H9 (cell line): ENCODE measurements at regions not wholly inside any gene's neighbourhood (a gene's known extent, or its start where the extent isn't known, plus 50 kb on each side); places are given as distances from the start of the nearest gene placed in this dataset.

Source experiments
- DNase-seq: peaks from one replicate; pipeline ENCODE4 v3.0.0-alpha.2; 2017
- H2AFZ ChIP-seq: one replicate; pipeline ENCODE4 v1.6.1; 2013; ENCODE audit warnings: mild to moderate bottlenecking, low read length, control low read depth, moderate library complexity
- H2AK5ac ChIP-seq: 2 replicates; pipeline ENCODE4 v1.6.1; 2013; ENCODE audit warnings: low read length, control low read depth, mixed read lengths; ENCODE audit not compliant: insufficient read length
- H2BK120ac ChIP-seq: one replicate; pipeline ENCODE4 v1.6.1; 2013; ENCODE audit warnings: low read depth, mild to moderate bottlenecking, low read length, control low read depth, inconsistent platforms; ENCODE audit not compliant: poor library complexity, severe bottlenecking
- H2BK12ac ChIP-seq: 2 replicates; pipeline ENCODE4 v1.6.1; 2013; ENCODE audit warnings: low read length, control low read depth, mixed read lengths, low read depth; ENCODE audit not compliant: insufficient read length
- H2BK15ac ChIP-seq: 2 replicates; pipeline ENCODE4 v1.6.1; 2013; ENCODE audit warnings: low read depth, low read length, control low read depth
- H2BK20ac ChIP-seq: one replicate; pipeline ENCODE4 v1.6.1; 2013; ENCODE audit warnings: low read depth, mild to moderate bottlenecking, low read length, control low read depth, inconsistent platforms; ENCODE audit not compliant: poor library complexity, severe bottlenecking
- H2BK5ac ChIP-seq: 2 replicates; pipeline ENCODE4 v1.6.1; 2013; ENCODE audit warnings: low read length, control low read depth, mixed read lengths; ENCODE audit not compliant: insufficient read length
- H3K14ac ChIP-seq: 2 replicates; pipeline ENCODE4 v1.6.1; 2013; ENCODE audit warnings: low read length, control low read depth; ENCODE audit not compliant: insufficient read depth
- H3K18ac ChIP-seq: 2 replicates; pipeline ENCODE4 v1.6.1; 2013; ENCODE audit warnings: low read depth, mild to moderate bottlenecking, mixed read lengths, low read length, control low read depth; ENCODE audit not compliant: insufficient read length
- H3K23ac ChIP-seq: 2 replicates; pipeline ENCODE4 v1.6.1; 2013; ENCODE audit warnings: low read length, control low read depth, mixed read lengths, low read depth; ENCODE audit not compliant: insufficient read length
- H3K23me2 ChIP-seq: 2 replicates; pipeline ENCODE4 v1.6.1; 2013; ENCODE audit warnings: low read depth, mild to moderate bottlenecking, mixed read lengths, low read length, control low read depth; ENCODE audit not compliant: insufficient read length, poor library complexity, severe bottlenecking
- H3K27ac ChIP-seq: 2 replicates; pipeline ENCODE4 v1.5.1; 2013; ENCODE audit warnings: low read length, control low read depth, mixed read lengths, low read depth; ENCODE audit not compliant: insufficient read length
- H3K27me3 ChIP-seq: 2 replicates; pipeline ENCODE4 v1.6.1; 2013; ENCODE audit warnings: low read length, control low read depth, inconsistent platforms; ENCODE audit not compliant: insufficient read depth
- H3K4ac ChIP-seq: 2 replicates; pipeline ENCODE4 v1.6.1; 2013; ENCODE audit warnings: low read depth, mild to moderate bottlenecking, control low read depth, inconsistent platforms, low read length, moderate library complexity
- H3K4me1 ChIP-seq: 2 replicates; pipeline ENCODE4 v1.6.1; 2013; ENCODE audit warnings: low read length, control low read depth, inconsistent platforms; ENCODE audit not compliant: insufficient read depth
- H3K4me2 ChIP-seq: 2 replicates; pipeline ENCODE4 v1.6.1; 2013; ENCODE audit warnings: low read length, control low read depth, mixed read lengths; ENCODE audit not compliant: insufficient read length, insufficient read depth
- H3K56ac ChIP-seq: 2 replicates; pipeline ENCODE4 v1.6.1; 2013; ENCODE audit warnings: low read depth, mild to moderate bottlenecking, mixed read lengths, low read length, control low read depth; ENCODE audit not compliant: insufficient read length
- H3K79me1 ChIP-seq: 2 replicates; pipeline ENCODE4 v1.6.1; 2013; ENCODE audit warnings: low read depth, mild to moderate bottlenecking, moderate library complexity, low read length, control low read depth, inconsistent platforms; ENCODE audit not compliant: insufficient read depth, poor library complexity, severe bottlenecking
- H3K79me2 ChIP-seq: 2 replicates; pipeline ENCODE4 v1.6.1; 2013; ENCODE audit warnings: low read length, control low read depth, inconsistent platforms; ENCODE audit not compliant: insufficient read depth
- H3K9ac ChIP-seq: 2 replicates; pipeline ENCODE4 v1.6.1; 2013; ENCODE audit warnings: low read length, control low read depth, mixed read lengths; ENCODE audit not compliant: insufficient read length; ENCODE audit errors: extremely low read depth
- H3K9me3 ChIP-seq: one replicate; pipeline ENCODE4 v1.6.1; 2013; ENCODE audit warnings: low read depth, low read length, inconsistent platforms; ENCODE audit not compliant: control insufficient read depth
- H3T11ph ChIP-seq: one replicate; pipeline ENCODE4 v1.6.1; 2013; ENCODE audit warnings: mild to moderate bottlenecking, low read length, control low read depth, inconsistent platforms
- H4K20me1 ChIP-seq: one replicate; pipeline ENCODE4 v1.6.1; 2013; ENCODE audit not compliant: control insufficient read depth, insufficient read length, insufficient read depth
- H4K5ac ChIP-seq: 2 replicates; pipeline ENCODE4 v1.6.1; 2013; ENCODE audit warnings: low read depth, mild to moderate bottlenecking, mixed read lengths, low read length, control low read depth; ENCODE audit not compliant: insufficient read length
- H4K8ac ChIP-seq: replicated peaks from 2 replicates; pipeline ENCODE4 v1.6.1; 2013; ENCODE audit warnings: low read length, control low read depth, mixed read lengths, low read depth; ENCODE audit not compliant: insufficient read length
- H4K91ac ChIP-seq: 2 replicates; pipeline ENCODE4 v1.6.1; 2013; ENCODE audit warnings: low read depth, mild to moderate bottlenecking, moderate library complexity, mixed read lengths, low read length, control low read depth; ENCODE audit not compliant: insufficient read length
- H3K27ac Mint-ChIP-seq, 3 experiments: 2 replicates in 2 of 3; 3 replicates in 1 of 3; pipeline ENCODE4 v1.8.0; 2020 to 2021; ENCODE audit warnings: mixed read lengths in 3 of 3, mild to moderate bottlenecking in 1 of 3, moderate library complexity in 1 of 3
- H3K27me3 Mint-ChIP-seq: 2 replicates; pipeline ENCODE4 v1.8.0; 2021; ENCODE audit warnings: low read depth, mild to moderate bottlenecking, moderate library complexity, mixed read lengths
- H3K36me3 Mint-ChIP-seq, 3 experiments: 2 replicates in 2 of 3; 3 replicates in 1 of 3; pipeline ENCODE4 v1.8.0; 2020 to 2021; ENCODE audit warnings: low read depth in 3 of 3, mixed read lengths in 3 of 3; ENCODE audit not compliant: insufficient read depth in 1 of 3
- H3K4me1 Mint-ChIP-seq, 2 experiments: 2 replicates each; pipeline ENCODE4 v1.8.0; 2020; ENCODE audit warnings: mixed read lengths in 2 of 2
- H3K4me3 Mint-ChIP-seq, 2 experiments: 2 replicates in 1 of 2; 3 replicates in 1 of 2; pipeline ENCODE4 v1.8.0; 2020 to 2021; ENCODE audit warnings: mild to moderate bottlenecking in 2 of 2, mixed read lengths in 2 of 2, moderate library complexity in 1 of 2
- H3K9me3 Mint-ChIP-seq, 2 experiments: 2 replicates in 1 of 2; 3 replicates in 1 of 2; pipeline ENCODE4 v1.8.0; 2020; ENCODE audit warnings: mild to moderate bottlenecking in 2 of 2, mixed read lengths in 2 of 2, moderate library complexity in 1 of 2
- WGBS: extraction: QIAGEN DNeasy Blood & Tissue Kit; methylation state at CpG from one replicate; pipeline ENCODE4 v1.1.7; 2013; ENCODE audit warnings: missing lambda C conversion rate, low lambda C conversion rate, mixed read lengths; ENCODE audit not compliant: insufficient read length; ENCODE audit errors: extremely low coverage; 5-methylcytosine and 5-hydroxymethylcytosine counted together
- TF ChIP-seq, protein P1 (sequence below): fragments of 200-600 bp; sonication (generic); conservative IDR thresholded peaks from 3 replicates; pipeline ENCODE4 v1.8.0; 2021; ENCODE audit warnings: antibody characterized with exemption, mild to moderate bottlenecking

DNA sequence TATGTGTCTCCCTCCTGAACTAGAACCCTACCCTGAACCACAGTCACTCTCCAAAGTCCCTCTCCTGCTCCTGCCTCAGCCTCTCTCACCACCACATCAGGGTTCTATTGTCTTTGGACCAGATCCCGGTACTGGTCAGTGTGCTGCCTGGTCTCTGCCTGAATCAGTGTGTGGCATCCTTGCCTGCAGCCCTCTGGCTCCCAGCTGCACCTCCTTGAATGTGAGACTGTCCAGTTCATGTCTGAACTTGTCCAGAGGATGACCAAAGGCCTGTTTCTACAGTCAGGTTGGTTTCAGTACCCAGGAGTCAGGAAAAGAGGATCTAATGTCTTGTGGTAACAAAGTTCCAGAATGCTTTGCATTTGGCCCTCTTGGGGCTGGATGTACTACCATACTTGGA lies 76.8 kb upstream of the RANBP3L start:
- Histone ChIP-seq H3K4me2 (no peak overlapping the region), H2AFZ (no peak overlapping the region)

More for the DNA sequence above, 76.8 kb upstream of the RANBP3L start:
- no peak overlapping the region for H3K27ac ChIP-seq
- Mint-ChIP-seq H3K4me3 (no peak overlapping the region), H3K27ac (no peak overlapping the region; a peak in 1 of 7 replicates), H3K9me3 (no peaks in the 10 kb centered on the region; a peak in 1 of 5 replicates), H3K4me1 (no peaks in the 10 kb centered on the region), H3K27me3 (peaks cover 3% of the 10 kb centered on the region), H3K36me3 (no peaks in the 10 kb centered on the region; a peak in 1 of 7 replicates)
- no peak overlapping the region for H4K8ac ChIP-seq
- no peaks in the 10 kb centered on the region for H3K4me1 ChIP-seq
- no peak overlapping the region for H2BK15ac ChIP-seq
- TF ChIP-seq, protein P1, sequence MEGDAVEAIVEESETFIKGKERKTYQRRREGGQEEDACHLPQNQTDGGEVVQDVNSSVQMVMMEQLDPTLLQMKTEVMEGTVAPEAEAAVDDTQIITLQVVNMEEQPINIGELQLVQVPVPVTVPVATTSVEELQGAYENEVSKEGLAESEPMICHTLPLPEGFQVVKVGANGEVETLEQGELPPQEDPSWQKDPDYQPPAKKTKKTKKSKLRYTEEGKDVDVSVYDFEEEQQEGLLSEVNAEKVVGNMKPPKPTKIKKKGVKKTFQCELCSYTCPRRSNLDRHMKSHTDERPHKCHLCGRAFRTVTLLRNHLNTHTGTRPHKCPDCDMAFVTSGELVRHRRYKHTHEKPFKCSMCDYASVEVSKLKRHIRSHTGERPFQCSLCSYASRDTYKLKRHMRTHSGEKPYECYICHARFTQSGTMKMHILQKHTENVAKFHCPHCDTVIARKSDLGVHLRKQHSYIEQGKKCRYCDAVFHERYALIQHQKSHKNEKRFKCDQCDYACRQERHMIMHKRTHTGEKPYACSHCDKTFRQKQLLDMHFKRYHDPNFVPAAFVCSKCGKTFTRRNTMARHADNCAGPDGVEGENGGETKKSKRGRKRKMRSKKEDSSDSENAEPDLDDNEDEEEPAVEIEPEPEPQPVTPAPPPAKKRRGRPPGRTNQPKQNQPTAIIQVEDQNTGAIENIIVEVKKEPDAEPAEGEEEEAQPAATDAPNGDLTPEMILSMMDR, result no peak
- DNase-seq, result no peak
- H3K79me2 ChIP-seq, result no peaks in the 10 kb centered on the region
- H3K4ac ChIP-seq, result no peak overlapping the region
- no peak overlapping the region for H2BK5ac ChIP-seq
- H3K9me3 ChIP-seq, result no peaks in the 10 kb centered on the region
- H2BK12ac ChIP-seq, result no peak overlapping the region
- H3K56ac ChIP-seq, result no peak overlapping the region
- no peaks in the 10 kb centered on the region for H3K23me2 ChIP-seq
- H3K27me3 ChIP-seq, result no peaks in the 10 kb centered on the region
- no peak overlapping the region for H3K18ac ChIP-seq
- H4K91ac ChIP-seq, result no peak overlapping the region
- H3K9ac ChIP-seq, result no peak overlapping the region
- H2BK20ac ChIP-seq, result no peak overlapping the region
- H4K5ac ChIP-seq, result no peak overlapping the region
- no peak overlapping the region for H2BK120ac ChIP-seq
- no peak overlapping the region; the same call in 1 of the 2 replicates for H3K14ac ChIP-seq
- no peaks in the 10 kb centered on the region for H3K79me1 ChIP-seq
- no peak overlapping the region for H2AK5ac ChIP-seq
- H4K20me1 ChIP-seq, result no peaks in the 10 kb centered on the region
- H3T11ph ChIP-seq, result no peak overlapping the region
- H3K23ac ChIP-seq, result no peak overlapping the region
- WGBS, result no CpG with 5 or more reads among the region's 1 CpG
